Body of pancreas (tissue), 4 donors: ENCODE measurements at regions not wholly inside any gene's neighbourhood (a gene's known extent, or its start where the extent isn't known, plus 50 kb on each side); places are given as distances from the start of the nearest gene placed in this dataset.

Source experiments
- ATAC-seq: fragments of 150-250 bp; one replicate; pipeline ENCODE4 v1.9.1; 2016
- DNase-seq, 4 donors: peaks; one replicate each; pipeline ENCODE4 v3.0.0-alpha.2; 2019
- H3K27ac ChIP-seq, 4 donors: fragments of 200-600 bp; sonication (generic); 1 replicate in 3 of 4; 2 replicates in 1 of 4; pipeline versions ENCODE4 v1.5.1 to v1.6.1; 2016 to 2019; ENCODE audit warnings: mild to moderate bottlenecking in 1 of 4, mixed read lengths in 1 of 4, moderate library complexity in 1 of 4
- H3K27me3 ChIP-seq, 2 donors: fragments of 200-600 bp; sonication (generic); one replicate each; pipeline ENCODE4 v1.6.0; 2016; ENCODE audit warnings: mild to moderate bottlenecking in 1 of 2
- H3K36me3 ChIP-seq, 2 donors: fragments of 200-600 bp; sonication (generic); replicated peaks in 1 of 2; 2 replicates each; pipeline ENCODE4 v1.5.1; 2016; ENCODE audit warnings: low read depth in 2 of 2; ENCODE audit not compliant: insufficient read depth in 1 of 2
- H3K4me1 ChIP-seq: fragments of 200-600 bp; sonication (generic); one replicate; pipeline ENCODE4 v1.6.0; 2016
- H3K4me3 ChIP-seq, 2 donors: fragments of 200-600 bp; sonication (generic); 1 replicate in 1 of 2; 2 replicates in 1 of 2; pipeline ENCODE4 v1.5.1; 2016 to 2019
- H3K9me3 ChIP-seq, 3 donors: fragments of 200-600 bp; sonication (generic); 1 replicate in 2 of 3; 2 replicates in 1 of 3; pipeline ENCODE4 v1.5.1; 2016
- POLR2A ChIP-seq, 3 donors: fragments of 450-650 bp; IDR thresholded peaks; one replicate each; pipeline ENCODE4 v1.6.1; 2016; ENCODE audit warnings: antibody characterized with exemption in 3 of 3, mild to moderate bottlenecking in 2 of 3
- WGBS, 2 donors: methylation state at CpG; one replicate each; pipeline ENCODE4 v1.1.5; 2017; 5-methylcytosine and 5-hydroxymethylcytosine counted together
- intact Hi-C: fragments of 100-400 bp; cut with DNase I; formaldehyde crosslinking; loops from one replicate; pipeline ENCODE4 v1.15.1; 2023
- TF ChIP-seq, protein P1 (sequence below), 7 experiments: fragments of 450-650 bp in 4 of 7; fragments of 200-600 bp in 3 of 7; sonication (generic) in 3 of 7; IDR thresholded peaks; one replicate each; pipeline ENCODE4 v1.5.1; 2016 to 2019; ENCODE audit warnings: antibody characterized with exemption in 7 of 7

GRCh38 chr2:78766459-78766858 is 259.0 kb upstream of the REG3G start:
- ATAC-seq = no peak
- Histone ChIP-seq H3K27ac (no peak overlapping the region), H3K4me3 (no peak overlapping the region), H3K36me3 (no peaks in the 10 kb centered on the region), H3K27me3 (no peaks in the 10 kb centered on the region), H3K9me3 (peaks cover 0 to 1% (median 0%) of the 10 kb centered on the region in 3 donors), H3K4me1 (no peaks in the 10 kb centered on the region)
- WGBS, 2 donors = 73 to 84% methylated on average over 4 of the region's 4 CpGs
- DNase-seq = no peak
- TF ChIP-seq, protein P1, sequence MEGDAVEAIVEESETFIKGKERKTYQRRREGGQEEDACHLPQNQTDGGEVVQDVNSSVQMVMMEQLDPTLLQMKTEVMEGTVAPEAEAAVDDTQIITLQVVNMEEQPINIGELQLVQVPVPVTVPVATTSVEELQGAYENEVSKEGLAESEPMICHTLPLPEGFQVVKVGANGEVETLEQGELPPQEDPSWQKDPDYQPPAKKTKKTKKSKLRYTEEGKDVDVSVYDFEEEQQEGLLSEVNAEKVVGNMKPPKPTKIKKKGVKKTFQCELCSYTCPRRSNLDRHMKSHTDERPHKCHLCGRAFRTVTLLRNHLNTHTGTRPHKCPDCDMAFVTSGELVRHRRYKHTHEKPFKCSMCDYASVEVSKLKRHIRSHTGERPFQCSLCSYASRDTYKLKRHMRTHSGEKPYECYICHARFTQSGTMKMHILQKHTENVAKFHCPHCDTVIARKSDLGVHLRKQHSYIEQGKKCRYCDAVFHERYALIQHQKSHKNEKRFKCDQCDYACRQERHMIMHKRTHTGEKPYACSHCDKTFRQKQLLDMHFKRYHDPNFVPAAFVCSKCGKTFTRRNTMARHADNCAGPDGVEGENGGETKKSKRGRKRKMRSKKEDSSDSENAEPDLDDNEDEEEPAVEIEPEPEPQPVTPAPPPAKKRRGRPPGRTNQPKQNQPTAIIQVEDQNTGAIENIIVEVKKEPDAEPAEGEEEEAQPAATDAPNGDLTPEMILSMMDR (IDR thresholded peaks at IDR 0.05) = no peak
- intact Hi-C loops = no loop called here

DNA sequence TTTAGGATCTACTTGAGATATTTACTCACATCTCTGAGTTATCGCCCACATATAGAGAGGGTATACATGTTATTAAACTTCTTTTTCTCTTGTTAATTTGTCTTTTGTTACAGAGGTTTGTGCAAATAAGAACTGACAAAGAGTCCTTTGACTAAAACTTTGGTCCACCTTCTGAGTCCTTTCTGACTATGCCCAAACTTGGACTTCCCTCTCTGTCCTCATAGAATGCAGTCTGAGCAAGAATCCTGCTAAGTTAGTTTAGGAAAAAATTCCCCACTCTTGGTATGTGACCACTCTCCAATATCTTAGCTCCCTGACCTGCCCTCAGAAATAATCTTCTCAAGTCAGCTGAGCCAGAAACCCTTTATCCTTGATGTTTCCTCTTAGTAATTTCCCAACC is 257.5 kb upstream of the REG3G start:
- no peaks in the 10 kb centered on the region for H3K36me3 ChIP-seq
- 60 to 66% methylated on average over 1 of the region's 1 CpG for WGBS, 2 donors
- TF ChIP-seq POLR2A (IDR thresholded peaks at IDR 0.05) = no peak
- TF ChIP-seq, protein P1 (IDR thresholded peaks at IDR 0.05) = no peak
- H3K9me3 ChIP-seq = no peaks in the 10 kb centered on the region
- H3K4me3 ChIP-seq = no peak overlapping the region
- no peak for DNase-seq
- H3K4me1 ChIP-seq = no peaks in the 10 kb centered on the region
- intact Hi-C loops = no loop called here
- H3K27ac ChIP-seq = no peak overlapping the region
- H3K27me3 ChIP-seq = no peaks in the 10 kb centered on the region
- ATAC-seq = no peak

GRCh38 chr2:78775291-78775690 is 250.2 kb upstream of the REG3G start:
- ATAC-seq (no peak), DNase-seq (no peak)
- H3K4me1 ChIP-seq = no peaks in the 10 kb centered on the region
- H3K27ac ChIP-seq = no peak overlapping the region
- H3K9me3 ChIP-seq = no peaks in the 10 kb centered on the region
- TF ChIP-seq, protein P1 (IDR thresholded peaks at IDR 0.05) = no peak
- no peak for TF ChIP-seq POLR2A (IDR thresholded peaks at IDR 0.05)
- intact Hi-C loops = no loop called here
- no peaks in the 10 kb centered on the region for H3K36me3 ChIP-seq
- 92 to 94% methylated on average over 4 of the region's 4 CpGs for WGBS, 2 donors
- H3K27me3 ChIP-seq = no peaks in the 10 kb centered on the region
- no peak overlapping the region for H3K4me3 ChIP-seq

GRCh38 chr2:78778756-78779510 is 246.6 kb upstream of the REG3G start:
- intact Hi-C loops = no loop called here

More at GRCh38 chr2:78778756-78779510, 246.6 kb upstream of the REG3G start:
- no peaks in the 10 kb centered on the region for H3K27me3 ChIP-seq
- no peaks in the 10 kb centered on the region for H3K9me3 ChIP-seq
- no peak for DNase-seq
- H3K27ac ChIP-seq = no peak overlapping the region
- TF ChIP-seq, protein P1 (IDR thresholded peaks at IDR 0.05) = no peak
- TF ChIP-seq POLR2A (IDR thresholded peaks at IDR 0.05) = no peak
- ATAC-seq = no peak
- H3K4me1 ChIP-seq = peaks cover 11% of the 10 kb centered on the region
- 95 to 96% methylated on average over 32 to 64 of the region's 69 CpGs for WGBS, 2 donors
- no peak overlapping the region for H3K4me3 ChIP-seq
- no peaks in the 10 kb centered on the region for H3K36me3 ChIP-seq
